SK-N-MC (cell line): ENCODE measurements at regions not wholly inside any gene's neighbourhood (a gene's known extent, or its start where the extent isn't known, plus 50 kb on each side); places are given as distances from the start of the nearest gene placed in this dataset.

Experiments
- EZH2 ChIP-seq: fragments of 200-600 bp; sonication (generic); IDR thresholded peaks from one replicate; pipeline ENCODE4 v1.6.1; 2017; ENCODE audit warnings: antibody characterized with exemption
- POLR2AphosphoS5 ChIP-seq: IDR thresholded peaks from 2 replicates; pipeline ENCODE4 v1.6.1; 2012; ENCODE audit warnings: mild to moderate bottlenecking, low read depth, low read length, borderline replicate concordance

- TF ChIP-seq EZH2 (no peak), POLR2AphosphoS5 (no peak)
Measured at GRCh38 chr3:153061938-153062528, 100.0 kb upstream of the RAP2B start.
